ENCODE measurements at regions not wholly inside any gene's neighbourhood (a gene's known extent, or its start where the extent isn't known, plus 50 kb on each side); places are given as distances from the start of the nearest gene placed in this dataset.

GRCh38 chr2:16250056-16250425 lies 309.7 kb downstream of the MYCN start:
- H3K4me3 ChIP-seq (ENCODE audit: low read depth, low read length): no peak overlapping the region
- H3K27ac ChIP-seq: no peak overlapping the region
- no peak for DNase-seq
- TF ChIP-seq, protein P1, sequence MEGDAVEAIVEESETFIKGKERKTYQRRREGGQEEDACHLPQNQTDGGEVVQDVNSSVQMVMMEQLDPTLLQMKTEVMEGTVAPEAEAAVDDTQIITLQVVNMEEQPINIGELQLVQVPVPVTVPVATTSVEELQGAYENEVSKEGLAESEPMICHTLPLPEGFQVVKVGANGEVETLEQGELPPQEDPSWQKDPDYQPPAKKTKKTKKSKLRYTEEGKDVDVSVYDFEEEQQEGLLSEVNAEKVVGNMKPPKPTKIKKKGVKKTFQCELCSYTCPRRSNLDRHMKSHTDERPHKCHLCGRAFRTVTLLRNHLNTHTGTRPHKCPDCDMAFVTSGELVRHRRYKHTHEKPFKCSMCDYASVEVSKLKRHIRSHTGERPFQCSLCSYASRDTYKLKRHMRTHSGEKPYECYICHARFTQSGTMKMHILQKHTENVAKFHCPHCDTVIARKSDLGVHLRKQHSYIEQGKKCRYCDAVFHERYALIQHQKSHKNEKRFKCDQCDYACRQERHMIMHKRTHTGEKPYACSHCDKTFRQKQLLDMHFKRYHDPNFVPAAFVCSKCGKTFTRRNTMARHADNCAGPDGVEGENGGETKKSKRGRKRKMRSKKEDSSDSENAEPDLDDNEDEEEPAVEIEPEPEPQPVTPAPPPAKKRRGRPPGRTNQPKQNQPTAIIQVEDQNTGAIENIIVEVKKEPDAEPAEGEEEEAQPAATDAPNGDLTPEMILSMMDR (IDR thresholded peaks at IDR 0.05; ENCODE audit: low read depth, low read length, missing control alignments): no peak
- in situ Hi-C loops (cut with HindIII; ENCODE audit: low pct_ligation_motif_present, low sequenced_read_pairs): no loop called here
- H3K27me3 ChIP-seq (replicated peaks): no peaks in the 10 kb centered on the region
- no peaks in the 10 kb centered on the region for H3K36me3 ChIP-seq (replicated peaks)

- Histone ChIP-seq H3K4me3 (ENCODE audit: low read depth, low read length) (no peak overlapping the region), H3K27ac (no peak overlapping the region), H3K36me3 (replicated peaks) (no peaks in the 10 kb centered on the region), H3K27me3 (replicated peaks) (no peaks in the 10 kb centered on the region)
- TF ChIP-seq, protein P1 (IDR thresholded peaks at IDR 0.05; ENCODE audit: low read depth, low read length, missing control alignments): no peak
- in situ Hi-C loops (cut with HindIII; ENCODE audit: low pct_ligation_motif_present, low sequenced_read_pairs): no loop called here
- no peak for DNase-seq
These were observed 309.1 kb downstream of the MYCN start for GRCh38 chr2:16249246-16250055.

GRCh38 chr2:16248571-16249105 lies 308.3 kb downstream of the MYCN start:
- Histone ChIP-seq H3K4me3 (ENCODE audit: low read depth, low read length) (no peak overlapping the region), H3K36me3 (replicated peaks) (no peaks in the 10 kb centered on the region), H3K27me3 (replicated peaks) (no peaks in the 10 kb centered on the region), H3K27ac (no peak overlapping the region)
- in situ Hi-C loops (cut with HindIII; ENCODE audit: low pct_ligation_motif_present, low sequenced_read_pairs): no loop called here
- no peak for DNase-seq
- TF ChIP-seq, protein P1 (IDR thresholded peaks at IDR 0.05; ENCODE audit: low read depth, low read length, missing control alignments): no peak

GRCh38 chr2:16247326-16248122 lies 307.2 kb downstream of the MYCN start:
- DNase-seq: no peak
- H3K36me3 ChIP-seq (replicated peaks): no peaks in the 10 kb centered on the region
- TF ChIP-seq, protein P1 (IDR thresholded peaks at IDR 0.05; ENCODE audit: low read depth, low read length, missing control alignments): no peak
- no peaks in the 10 kb centered on the region for H3K27me3 ChIP-seq (replicated peaks)
- no peak overlapping the region for H3K4me3 ChIP-seq (ENCODE audit: low read depth, low read length)
- in situ Hi-C loops (cut with HindIII; ENCODE audit: low pct_ligation_motif_present, low sequenced_read_pairs): no loop called here
- no peak overlapping the region for H3K27ac ChIP-seq

DNA sequence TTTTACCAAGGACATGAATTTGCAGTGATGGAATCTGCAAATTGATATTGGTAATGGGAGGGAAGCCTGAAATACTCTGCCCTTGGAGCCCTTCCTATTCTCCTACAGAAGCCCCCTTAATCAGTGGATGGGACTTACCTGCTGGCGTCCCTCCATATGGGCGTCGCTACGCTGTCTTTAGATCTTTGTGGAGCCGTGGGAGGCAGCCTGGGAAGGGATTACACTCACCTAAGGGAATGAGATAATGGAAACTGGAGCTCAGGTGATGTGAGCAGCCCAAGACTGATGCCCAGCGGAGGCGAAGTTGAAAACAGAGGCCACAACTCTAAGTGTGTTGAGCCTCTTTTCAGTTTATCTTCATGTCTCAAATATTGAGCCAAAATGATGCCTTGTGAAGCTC lies 306.6 kb downstream of the MYCN start:
- no peak for DNase-seq

More for the DNA sequence above, 306.6 kb downstream of the MYCN start:
- H3K27me3 ChIP-seq (replicated peaks): no peaks in the 10 kb centered on the region
- no peak overlapping the region for H3K4me3 ChIP-seq (ENCODE audit: low read depth, low read length)
- H3K36me3 ChIP-seq (replicated peaks): no peaks in the 10 kb centered on the region
- in situ Hi-C loops (cut with HindIII; ENCODE audit: low pct_ligation_motif_present, low sequenced_read_pairs): no loop called here
- no peak overlapping the region for H3K27ac ChIP-seq
- TF ChIP-seq, protein P1 (IDR thresholded peaks at IDR 0.05; ENCODE audit: low read depth, low read length, missing control alignments): no peak

Measured in brain microvascular endothelial cell (primary cell).